Calu3 (cell line): ENCODE measurements at regions not wholly inside any gene's neighbourhood (a gene's known extent, or its start where the extent isn't known, plus 50 kb on each side); places are given as distances from the start of the nearest gene placed in this dataset.
A peak's percentile ranks its signal among the peaks of the same experiment; 100 is the strongest.
"Not testable (repeated sequence)": the region's sequence is repeated elsewhere in the genome, so short reads cannot be mapped to it uniquely, and the experiment has no call there.

Experiments
- BruUV-seq: library from RNA; stranded (reverse); fragments of 400-500 nt; replicated peaks from 2 replicates; lab custom pipeline; 2021; lab: Mats Ljungman, UMichigan
- CTCF ChIA-PET: fragments of 300-600 bp; sonication (Branson Sonifier 250); formaldehyde crosslinking; loops from one replicate; lab custom pipeline; 2022; ENCODE audit warnings: antibody characterized with exemption; lab: Charles Lee
- DNase-seq: peaks from one replicate; pipeline ENCODE4 v3.0.0; 2022
- H3K27ac Mint-ChIP-seq: one replicate; pipeline ENCODE4 v1.8.0; 2022; ENCODE audit warnings: mixed read lengths; ENCODE audit not compliant: unreplicated experiment
- H3K27me3 Mint-ChIP-seq: one replicate; pipeline ENCODE4 v1.8.0; 2022; ENCODE audit warnings: mixed read lengths; ENCODE audit not compliant: unreplicated experiment
- H3K36me3 Mint-ChIP-seq: one replicate; pipeline ENCODE4 v1.8.0; 2022; ENCODE audit warnings: mild to moderate bottlenecking, moderate library complexity, mixed read lengths; ENCODE audit not compliant: insufficient read depth, unreplicated experiment
- H3K4me1 Mint-ChIP-seq: one replicate; pipeline ENCODE4 v1.8.0; 2022; ENCODE audit warnings: mild to moderate bottlenecking, low read depth, mixed read lengths; ENCODE audit not compliant: unreplicated experiment
- H3K4me3 Mint-ChIP-seq: one replicate; pipeline ENCODE4 v1.8.0; 2022; ENCODE audit warnings: mild to moderate bottlenecking, low read depth, moderate library complexity, mixed read lengths; ENCODE audit not compliant: unreplicated experiment
- H3K9me3 Mint-ChIP-seq: one replicate; pipeline ENCODE4 v1.8.0; 2022; ENCODE audit warnings: low read depth, mixed read lengths; ENCODE audit not compliant: unreplicated experiment
- CTCF ChIP-seq: fragments of 200-600 bp; IDR thresholded peaks from one replicate; pipeline ENCODE4 v1.8.0; 2022; ENCODE audit warnings: antibody characterized with exemption; ENCODE audit not compliant: unreplicated experiment
- intact Hi-C: fragments of 100-400 bp; cut with micrococcal nuclease; formaldehyde crosslinking; loops from one replicate; pipeline ENCODE4 v1.10.0; 2022; ENCODE audit not compliant: unreplicated experiment

GRCh38 chr11:89545691-89546090 is 54.5 kb upstream of the NOX4 start:
- no peaks in the 10 kb centered on the region for H3K36me3 Mint-ChIP-seq
- H3K4me3 Mint-ChIP-seq, result no peak overlapping the region
- no peaks in the 10 kb centered on the region for H3K9me3 Mint-ChIP-seq
- BruUV-seq, result no TSS peak
- no peaks in the 10 kb centered on the region for H3K27me3 Mint-ChIP-seq
- CTCF ChIA-PET, result interaction anchor here (0.6 kb wide), 1 partner anchor 12 kb away, joined by 5 read pairs; no protein-coding TSS in a partner anchor
- H3K4me1 Mint-ChIP-seq, result no peaks in the 10 kb centered on the region
- no peak overlapping the region for H3K27ac Mint-ChIP-seq
- no peak for TF ChIP-seq CTCF
- intact Hi-C loops, result no loop called here
- DNase-seq, result no peak

- CTCF ChIA-PET, BruUV-seq, H3K27me3 Mint-ChIP-seq, H3K9me3 Mint-ChIP-seq, DNase-seq, intact Hi-C loops, H3K36me3 Mint-ChIP-seq, H3K27ac Mint-ChIP-seq, H3K4me3 Mint-ChIP-seq, H3K4me1 Mint-ChIP-seq: not testable (repeated sequence)
Measured at GRCh38 chr11:89555781-89556180, 64.6 kb upstream of the NOX4 start.

GRCh38 chr11:89556731-89557707 is 65.8 kb upstream of the NOX4 start:
- H3K4me1 Mint-ChIP-seq, H3K9me3 Mint-ChIP-seq, BruUV-seq, H3K27me3 Mint-ChIP-seq, H3K4me3 Mint-ChIP-seq, CTCF ChIA-PET, DNase-seq, H3K36me3 Mint-ChIP-seq, intact Hi-C loops: not testable (repeated sequence)
- H3K27ac Mint-ChIP-seq, result peak overlapping the region; percentile 44

- H3K36me3 Mint-ChIP-seq, H3K27ac Mint-ChIP-seq, H3K9me3 Mint-ChIP-seq, H3K4me3 Mint-ChIP-seq, H3K4me1 Mint-ChIP-seq, BruUV-seq, H3K27me3 Mint-ChIP-seq, intact Hi-C loops, CTCF ChIA-PET, DNase-seq: not testable (repeated sequence)
Measured at GRCh38 chr11:89560598-89560997, 69.4 kb upstream of the NOX4 start.

GRCh38 chr11:89562731-89563130 is 71.6 kb upstream of the NOX4 start:
- intact Hi-C loops, CTCF ChIA-PET, H3K27me3 Mint-ChIP-seq: not testable (repeated sequence)

GRCh38 chr11:89566972-89567371 is 75.8 kb upstream of the NOX4 start:
- no peak overlapping the region for H3K27ac Mint-ChIP-seq
- CTCF ChIA-PET, result no interaction called here
- intact Hi-C loops, result no loop called here
- H3K27me3 Mint-ChIP-seq, result no peaks in the 10 kb centered on the region
- H3K4me1 Mint-ChIP-seq, result no peaks in the 10 kb centered on the region
- no peak for TF ChIP-seq CTCF
- no peak for DNase-seq
- no TSS peak for BruUV-seq
- H3K36me3 Mint-ChIP-seq, result no peaks in the 10 kb centered on the region
- H3K4me3 Mint-ChIP-seq, result no peak overlapping the region
- no peaks in the 10 kb centered on the region for H3K9me3 Mint-ChIP-seq

More at GRCh38 chr11:89562731-89563130, 71.6 kb upstream of the NOX4 start:
- not testable (repeated sequence) for H3K9me3 Mint-ChIP-seq, H3K4me3 Mint-ChIP-seq, H3K4me1 Mint-ChIP-seq, DNase-seq, H3K36me3 Mint-ChIP-seq, H3K27ac Mint-ChIP-seq, BruUV-seq

- DNase-seq, H3K27ac Mint-ChIP-seq, CTCF ChIA-PET, H3K4me3 Mint-ChIP-seq, H3K27me3 Mint-ChIP-seq, H3K4me1 Mint-ChIP-seq, BruUV-seq, H3K36me3 Mint-ChIP-seq, intact Hi-C loops, H3K9me3 Mint-ChIP-seq: not testable (repeated sequence)
Measured at GRCh38 chr11:89569387-89569786, 78.2 kb upstream of the NOX4 start.

- H3K27me3 Mint-ChIP-seq, H3K9me3 Mint-ChIP-seq, DNase-seq, CTCF ChIA-PET, H3K27ac Mint-ChIP-seq, intact Hi-C loops, H3K36me3 Mint-ChIP-seq, BruUV-seq, H3K4me1 Mint-ChIP-seq, H3K4me3 Mint-ChIP-seq: not testable (repeated sequence)
Measured at GRCh38 chr11:89571706-89572105, 80.5 kb upstream of the NOX4 start.
